NCI-H2196 (cell line): ENCODE measurements at regions not wholly inside any gene's neighbourhood (a gene's known extent, or its start where the extent isn't known, plus 50 kb on each side); places are given as distances from the start of the nearest gene placed in this dataset.
"Not testable (repeated sequence)": the region's sequence is repeated elsewhere in the genome, so short reads cannot be mapped to it uniquely, and the experiment has no call there.

Experiments
- DNase-seq: peaks from one replicate; lab custom pipeline; 2025; ENCODE audit not compliant: unreplicated experiment; lab: John Stamatoyannopoulos, UW

DNA sequence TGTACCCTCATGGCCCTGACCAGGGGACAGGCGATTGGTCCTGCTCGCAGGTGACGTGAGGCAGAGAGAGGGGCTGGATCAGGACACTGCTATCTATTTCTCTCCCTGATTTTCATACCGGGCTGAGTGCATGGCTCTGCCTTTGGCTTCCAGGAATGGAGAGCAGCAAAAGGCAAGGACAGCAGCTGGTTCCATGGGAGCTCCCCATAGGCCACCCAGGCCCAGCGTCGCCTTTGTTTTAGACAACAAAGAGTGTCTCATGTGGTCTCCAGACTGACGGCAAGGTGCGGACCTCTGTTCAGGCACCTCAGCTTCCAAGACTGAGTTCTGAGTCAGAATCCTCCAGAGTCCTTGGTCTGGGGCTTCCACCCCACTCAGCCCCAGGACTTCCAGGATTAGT lies 123.1 kb downstream of the VEGFA start:
- DNase-seq: no peak

DNA sequence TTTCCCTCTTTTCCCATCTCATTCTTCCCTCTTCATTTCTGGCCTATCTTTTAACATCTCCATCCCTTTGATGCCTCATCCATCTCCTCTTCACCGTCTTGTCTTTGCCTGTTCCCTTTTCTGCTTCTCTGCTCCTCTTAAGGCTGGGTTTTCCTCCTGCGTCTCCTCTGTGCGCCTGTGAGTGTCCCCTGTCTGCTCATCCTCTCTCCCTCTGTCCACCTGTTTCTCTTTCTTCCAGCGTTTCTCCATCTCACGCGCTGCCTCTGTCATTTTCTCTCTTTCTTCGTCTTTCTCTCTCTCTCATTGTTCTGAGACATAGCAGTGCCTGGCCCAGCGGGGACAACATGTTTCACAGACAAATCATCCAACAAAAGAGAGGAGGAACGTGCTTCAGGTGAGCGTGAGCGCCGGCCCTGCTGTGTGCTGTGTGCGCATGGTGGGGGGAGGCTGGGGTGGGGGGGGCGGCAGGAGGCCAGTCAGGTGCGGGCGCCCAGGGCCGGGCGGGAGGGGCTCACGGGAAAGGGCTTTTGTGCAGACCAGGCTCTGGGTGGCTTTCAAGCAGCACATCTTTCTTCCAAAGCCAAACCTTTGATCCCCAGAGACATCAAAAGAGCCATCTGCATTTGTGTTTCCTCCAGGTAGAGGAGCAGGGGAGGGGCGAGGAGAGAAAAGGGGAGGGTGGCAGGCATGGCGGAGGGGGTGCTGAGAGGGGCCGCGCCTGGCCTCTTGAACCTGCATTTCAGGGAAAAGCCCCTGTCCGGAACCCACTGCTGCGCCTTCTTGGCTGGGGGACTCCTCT lies 121.3 kb downstream of the VEGFA start:
- DNase-seq: no peak

DNA sequence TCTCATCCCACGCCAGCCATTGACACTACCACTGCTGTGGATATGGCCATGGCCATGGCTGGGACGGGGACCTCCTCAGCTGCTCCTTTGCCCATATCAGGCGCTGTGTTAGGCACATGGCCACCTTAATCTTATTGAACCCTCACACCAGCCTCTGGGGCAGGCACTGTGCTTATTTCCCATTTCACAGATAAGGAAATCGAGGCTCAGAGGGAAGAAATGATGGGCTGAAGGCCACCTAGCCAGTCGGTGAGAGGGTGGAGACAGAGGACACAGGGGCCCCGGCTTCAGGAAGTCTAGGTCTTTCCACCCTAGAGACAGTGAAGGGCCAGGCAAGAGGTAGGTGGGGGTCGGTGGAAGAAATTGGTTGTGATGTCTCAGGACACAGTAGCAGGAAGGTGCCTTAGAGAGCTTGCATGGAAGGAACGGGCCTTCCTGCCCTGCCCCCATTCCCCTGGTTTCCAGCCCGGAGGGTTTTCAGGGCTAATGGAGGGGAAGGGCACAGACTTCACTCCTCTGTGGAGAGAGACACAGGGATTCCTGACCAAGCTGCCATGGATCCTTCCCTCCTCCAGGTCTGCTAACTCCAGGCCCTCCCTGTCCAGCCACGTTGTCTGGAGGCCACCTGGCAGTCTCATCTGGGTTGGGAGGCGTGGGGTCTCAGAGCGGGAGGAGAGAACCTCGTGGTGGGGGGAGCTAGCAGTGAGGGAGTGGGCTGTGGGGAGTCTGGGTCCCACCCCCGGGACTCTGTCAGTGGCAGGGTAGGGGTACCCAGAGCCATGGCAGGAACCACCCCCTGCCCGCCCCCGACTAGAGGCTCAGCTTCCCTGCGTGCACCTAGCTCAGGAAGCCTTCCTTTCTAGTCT lies 120.4 kb downstream of the VEGFA start:
- DNase-seq: no peak

DNA sequence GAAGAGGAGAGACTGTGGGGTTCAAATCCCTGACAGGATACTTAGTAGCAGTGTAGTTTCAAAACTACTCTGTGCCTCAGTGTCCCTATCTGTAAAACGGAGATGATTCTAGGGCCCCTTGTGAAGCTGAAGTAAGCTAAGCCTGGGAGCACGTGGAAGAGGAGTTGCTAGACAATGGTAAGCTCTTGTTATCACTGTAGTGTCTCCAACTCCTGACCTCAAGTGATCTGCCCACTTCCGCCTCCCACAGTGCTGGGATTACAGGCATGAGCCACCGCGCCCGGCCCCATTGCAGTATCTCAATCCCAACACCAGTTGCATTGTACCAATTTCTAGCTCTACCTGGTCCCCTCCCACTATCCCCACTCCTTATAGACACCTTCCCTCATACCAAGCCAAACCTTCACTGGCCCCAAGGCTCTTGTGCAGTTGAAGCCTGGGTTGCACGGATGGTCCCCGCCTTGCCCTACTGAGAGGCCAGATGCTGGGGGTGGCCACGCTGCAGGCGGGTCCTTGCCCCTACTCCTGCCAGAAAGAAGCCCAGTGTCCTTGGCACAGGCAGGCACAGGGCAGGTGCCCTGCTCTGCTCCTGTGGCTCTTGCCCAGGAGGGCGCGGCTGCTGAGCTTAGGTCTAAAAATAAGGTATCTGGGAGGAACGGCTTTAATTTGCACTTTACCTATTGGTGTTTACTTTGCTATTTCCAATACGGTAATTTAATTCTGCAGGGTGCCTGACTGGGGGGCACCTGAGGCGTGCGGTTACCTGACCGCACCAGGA lies 118.1 kb downstream of the VEGFA start:
- no peak for DNase-seq

DNA sequence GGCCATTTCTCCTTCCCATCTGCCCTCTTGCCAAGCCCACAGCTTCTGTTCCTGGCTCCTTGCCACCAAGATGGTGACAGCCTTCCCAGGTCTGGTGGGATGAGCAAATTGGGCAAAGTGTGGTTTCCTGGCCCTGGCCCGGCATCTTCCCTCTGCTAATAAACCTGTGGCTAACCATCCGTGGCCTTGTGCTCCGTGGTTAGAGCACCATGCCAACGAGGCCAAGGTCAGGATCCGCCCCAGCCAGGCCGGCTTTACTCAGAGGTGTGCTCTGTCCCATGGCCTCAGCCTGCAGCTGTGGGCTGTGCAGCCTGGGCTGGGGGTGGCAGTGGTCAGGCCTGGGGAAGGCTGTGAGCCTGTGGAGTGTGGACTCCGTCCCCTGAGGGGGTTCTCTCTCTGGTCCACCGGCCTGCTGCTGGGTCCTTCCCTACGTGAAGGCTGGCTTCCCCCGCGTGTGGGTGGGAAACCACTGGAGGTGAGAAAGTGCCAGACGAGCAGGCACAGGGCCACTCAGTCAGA lies 117.4 kb downstream of the VEGFA start:
- DNase-seq: no peak

DNA sequence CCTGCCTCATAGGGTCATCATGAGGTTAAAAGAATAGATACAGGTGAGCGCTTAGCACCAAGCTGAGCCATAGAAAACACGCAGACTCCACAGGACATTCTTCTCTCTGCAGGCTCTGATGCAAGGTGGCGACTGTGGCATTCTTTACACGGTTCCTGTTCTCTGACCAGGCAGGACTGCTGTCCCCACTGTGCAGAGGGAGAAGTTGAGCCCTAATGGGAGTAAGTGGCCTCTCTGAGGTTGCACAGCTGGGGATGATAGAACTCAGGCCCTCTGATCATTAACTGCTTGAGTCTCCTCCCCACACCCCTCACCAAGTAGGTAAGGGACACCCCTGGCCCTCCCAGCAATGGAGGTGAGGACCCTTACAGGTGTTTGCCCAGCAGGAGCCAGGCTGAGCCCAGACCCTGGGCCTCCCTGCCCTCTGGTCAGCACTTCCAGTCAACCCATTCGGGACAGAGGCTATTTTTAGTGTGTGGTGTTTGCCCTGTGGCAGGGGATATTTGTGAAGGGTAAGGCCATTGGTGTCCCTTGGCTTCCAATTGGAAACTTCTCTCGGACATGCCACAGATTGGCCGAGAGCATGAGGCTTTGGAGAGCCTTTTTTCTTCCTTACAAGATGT lies 116.8 kb downstream of the VEGFA start:
- DNase-seq: no peak

DNA sequence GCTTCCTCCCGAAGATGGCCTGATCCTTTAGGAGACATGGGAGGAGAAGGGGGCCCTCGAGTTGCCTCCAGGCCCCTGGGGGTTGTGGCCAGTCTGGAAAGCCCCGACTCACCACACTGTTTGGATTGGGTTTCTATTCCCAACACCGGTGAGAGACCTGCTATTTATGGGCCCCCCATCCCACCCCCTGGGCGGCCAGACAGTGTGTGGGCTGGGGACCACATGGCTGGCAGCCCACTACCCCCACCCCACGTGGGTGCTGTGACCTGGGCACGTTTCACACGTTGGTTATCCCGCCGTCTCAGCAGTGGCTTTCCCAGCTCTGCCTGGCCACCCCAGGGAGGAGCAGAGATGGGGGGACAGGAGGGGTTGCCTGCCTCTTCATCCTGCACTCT lies 116.1 kb downstream of the VEGFA start:
- DNase-seq: no peak

DNA sequence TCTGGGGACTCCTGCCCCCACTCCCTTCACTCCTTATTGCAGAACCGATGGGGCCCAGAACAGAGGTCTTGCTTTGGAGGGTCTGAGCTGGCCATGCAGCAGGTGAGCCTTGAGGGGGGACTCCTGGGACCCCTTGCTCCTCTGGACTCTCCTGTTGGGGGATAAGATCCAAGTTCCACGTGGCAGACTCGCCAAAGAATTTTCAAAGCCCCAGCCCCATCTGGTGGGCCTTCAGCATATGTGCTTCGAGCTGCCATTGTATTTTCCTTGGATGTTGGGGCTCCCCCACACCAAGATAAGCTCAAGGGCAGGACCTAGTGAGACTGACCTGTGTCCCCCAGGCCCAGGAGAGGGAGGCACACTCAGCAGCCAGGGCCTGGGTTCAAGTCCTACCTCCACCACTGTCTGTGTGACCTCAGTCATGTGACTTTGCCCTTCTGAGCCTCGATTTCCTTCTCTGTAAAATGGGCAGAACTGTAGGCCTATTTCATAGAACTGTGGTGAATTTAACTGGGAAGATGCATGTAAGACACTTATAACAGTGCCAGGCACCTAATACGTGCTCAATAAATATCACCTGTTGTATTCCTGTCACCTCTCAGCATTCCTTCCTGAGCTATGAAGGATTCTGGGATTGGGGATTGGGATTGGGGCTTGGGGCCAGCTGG lies 115.5 kb downstream of the VEGFA start:
- no peak for DNase-seq

DNA sequence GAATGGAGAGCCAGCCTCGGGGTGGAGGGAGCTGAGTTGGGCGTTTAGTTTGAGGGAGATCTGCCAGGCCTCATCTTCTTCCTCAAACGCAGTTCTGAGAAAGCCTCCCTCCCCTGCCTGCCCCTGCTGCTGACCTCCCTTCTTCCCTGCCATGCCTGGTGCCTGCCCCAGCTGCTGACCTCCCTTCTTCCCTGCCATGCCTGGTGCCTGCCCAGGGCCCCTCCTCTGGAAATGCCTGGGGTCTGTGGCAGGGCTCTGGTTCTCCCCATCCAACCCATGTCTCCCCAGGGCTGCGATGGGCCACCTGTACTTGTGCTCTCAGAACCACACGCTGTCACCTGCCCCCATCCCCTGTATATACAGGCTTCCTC lies 114.6 kb downstream of the VEGFA start:
- no peak for DNase-seq

DNA sequence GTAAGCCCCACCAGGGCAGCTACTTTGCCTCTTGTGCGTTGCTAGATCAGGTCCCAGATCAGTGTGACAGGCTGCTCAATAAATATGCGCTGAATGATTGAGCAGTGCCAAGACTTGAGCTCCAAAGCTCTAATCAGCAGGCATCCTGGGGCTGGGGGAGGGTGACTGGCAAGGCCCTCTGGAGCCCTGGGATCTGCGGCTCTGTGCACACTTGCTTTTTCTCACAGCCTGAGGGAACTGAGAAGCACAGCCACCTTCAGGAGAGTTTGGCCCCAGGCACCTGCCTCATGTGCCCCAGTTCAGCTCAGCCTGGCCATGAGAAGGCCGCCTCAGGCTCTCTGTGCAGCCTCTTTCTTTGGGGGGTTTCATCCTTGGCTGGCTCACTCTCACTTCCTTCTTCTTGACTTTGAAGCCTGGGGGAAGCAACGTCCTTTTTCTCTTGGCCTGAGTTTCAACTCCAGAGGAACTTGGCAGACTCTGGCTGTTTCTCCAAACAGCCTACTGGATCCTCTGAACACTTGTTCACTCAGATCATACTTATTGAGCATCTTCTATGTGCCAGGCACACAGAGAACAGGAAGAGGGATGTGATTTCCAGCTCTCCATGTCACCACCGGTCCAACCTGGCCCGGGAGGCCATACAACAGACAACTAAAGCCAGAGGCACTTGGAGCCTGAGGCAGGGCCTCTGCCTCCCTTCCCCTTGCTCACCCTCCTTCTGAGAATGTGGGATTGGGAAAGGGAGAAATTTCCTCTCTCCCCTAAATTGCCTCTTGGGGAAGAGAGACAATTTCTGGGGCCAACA lies 114.0 kb downstream of the VEGFA start:
- DNase-seq: no peak

DNA sequence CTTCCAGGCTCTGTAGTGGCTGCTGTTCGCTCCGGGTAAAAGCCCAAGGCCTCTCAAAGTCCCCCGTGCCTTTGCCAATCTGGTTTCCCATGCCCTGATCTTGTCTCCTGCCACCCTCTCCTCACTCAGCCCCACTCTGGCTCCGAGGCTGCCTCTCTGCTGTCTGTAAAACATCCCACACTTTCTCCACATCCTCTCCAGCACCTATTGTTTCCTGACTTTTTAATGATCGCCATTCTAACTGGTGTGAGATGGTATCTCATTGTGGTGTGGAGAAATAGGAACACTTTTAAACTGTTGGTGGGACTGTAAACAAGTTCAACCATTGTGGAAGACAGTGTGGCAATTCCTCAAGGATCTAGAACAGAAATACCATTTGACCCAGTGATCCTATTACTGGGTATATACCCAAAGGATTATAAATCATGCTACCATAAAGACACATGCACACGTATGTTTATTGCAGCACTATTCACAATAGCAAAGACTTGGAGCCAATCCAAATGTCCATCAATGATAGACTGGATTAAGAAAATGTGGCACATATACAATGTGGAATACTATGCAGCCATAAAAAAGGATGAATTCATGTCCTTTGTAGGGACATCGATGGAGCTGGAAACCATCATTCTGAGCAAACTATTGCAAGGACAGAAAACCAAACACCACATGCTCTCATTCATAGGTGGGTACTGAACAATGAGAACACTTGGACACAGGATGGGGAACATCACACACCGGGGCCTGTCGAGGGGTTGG lies 112.9 kb downstream of the VEGFA start:
- DNase-seq: not testable (repeated sequence)

DNA sequence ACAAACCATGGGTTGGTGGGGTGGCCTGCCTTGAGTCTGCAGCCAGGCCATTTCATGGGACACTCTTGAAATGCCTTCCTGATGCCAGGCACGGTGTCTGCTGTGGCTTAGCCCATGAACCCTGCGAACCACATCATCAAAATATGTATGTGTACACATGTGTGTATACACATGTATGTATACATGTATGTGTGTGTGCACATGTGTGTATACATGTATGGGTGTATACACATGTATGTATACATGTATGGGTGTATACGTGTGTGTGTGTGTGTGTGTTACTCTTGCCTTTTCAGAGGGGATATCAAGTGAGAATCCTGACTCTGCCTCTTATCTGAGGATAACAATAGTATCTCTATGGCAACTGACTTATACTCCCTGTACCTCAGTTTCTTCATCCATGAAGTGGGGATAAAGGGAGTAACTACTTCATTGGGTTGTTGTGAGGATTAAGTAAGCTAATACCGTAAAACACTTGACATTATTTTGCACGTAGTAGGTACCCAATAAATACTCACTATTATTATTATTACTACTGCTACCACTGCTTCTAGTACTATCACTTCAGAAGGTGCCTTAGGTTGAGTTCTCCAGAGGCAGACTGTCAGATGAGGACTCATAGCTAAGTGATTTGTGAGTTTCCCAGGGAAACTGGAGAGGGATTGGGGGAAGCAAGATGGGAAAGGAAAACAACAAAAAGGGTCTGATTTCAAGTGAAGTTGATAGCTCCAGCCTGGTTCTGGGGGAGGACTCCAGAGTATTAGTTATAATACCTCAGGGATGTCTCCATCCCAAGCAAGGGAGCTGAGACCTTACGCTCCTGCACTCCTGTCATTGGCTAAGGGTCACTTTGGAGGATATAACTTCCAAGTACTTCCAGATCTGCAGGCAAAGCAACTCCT lies 110.5 kb downstream of the VEGFA start:
- DNase-seq: no peak

DNA sequence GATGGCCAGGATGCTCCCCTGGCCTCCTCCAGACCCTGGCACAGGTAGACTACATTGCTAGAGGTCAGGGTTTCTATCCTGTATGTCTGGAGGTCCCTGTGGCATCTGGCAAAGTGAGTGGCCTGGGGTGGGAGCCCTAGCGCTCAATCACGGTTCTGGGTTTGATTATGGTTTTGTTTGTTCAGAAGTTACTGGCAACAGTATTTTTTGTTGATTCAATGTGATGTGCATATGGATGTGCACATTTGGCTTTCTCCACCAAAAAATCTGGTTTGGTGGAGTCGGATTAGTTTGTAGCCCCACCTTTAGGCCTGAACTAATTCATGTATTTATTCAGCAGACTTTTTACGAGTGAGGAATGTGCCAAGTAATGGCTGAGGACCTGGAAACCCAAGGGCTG lies 109.7 kb downstream of the VEGFA start:
- no peak for DNase-seq

DNA sequence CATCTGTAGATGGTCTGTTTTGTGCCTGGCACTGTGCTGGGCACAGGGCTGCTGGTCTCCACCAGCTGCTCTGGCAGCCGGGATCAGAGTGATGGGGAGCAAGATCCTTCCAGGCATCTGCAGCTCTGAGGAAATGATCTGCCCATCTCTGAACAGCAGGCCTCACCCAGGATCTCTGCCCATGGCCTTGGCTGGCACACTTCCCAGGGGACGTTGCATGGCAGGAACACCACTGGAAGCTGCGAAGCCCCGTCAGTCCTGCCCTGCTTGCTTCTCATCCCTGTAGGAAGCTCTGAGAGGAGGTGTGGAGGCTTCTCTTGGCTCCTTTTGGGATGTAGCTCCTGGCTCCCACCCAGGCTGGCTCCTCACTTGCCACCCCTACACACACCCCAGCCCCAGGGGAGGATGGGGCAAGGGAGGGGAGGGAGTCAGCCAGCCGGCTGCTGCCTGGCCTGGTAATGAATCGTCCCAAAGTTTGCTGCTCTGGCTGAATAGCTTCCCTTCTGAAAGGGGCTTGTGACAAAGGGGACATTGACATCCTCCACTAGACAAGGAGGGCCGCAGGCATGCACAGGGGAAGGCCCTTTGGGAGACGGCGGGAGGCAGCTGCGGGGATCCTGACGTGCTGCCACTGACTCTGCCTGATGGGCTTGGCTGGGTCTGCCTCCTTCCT lies 108.9 kb downstream of the VEGFA start:
- DNase-seq: peak; percentile 56

DNA sequence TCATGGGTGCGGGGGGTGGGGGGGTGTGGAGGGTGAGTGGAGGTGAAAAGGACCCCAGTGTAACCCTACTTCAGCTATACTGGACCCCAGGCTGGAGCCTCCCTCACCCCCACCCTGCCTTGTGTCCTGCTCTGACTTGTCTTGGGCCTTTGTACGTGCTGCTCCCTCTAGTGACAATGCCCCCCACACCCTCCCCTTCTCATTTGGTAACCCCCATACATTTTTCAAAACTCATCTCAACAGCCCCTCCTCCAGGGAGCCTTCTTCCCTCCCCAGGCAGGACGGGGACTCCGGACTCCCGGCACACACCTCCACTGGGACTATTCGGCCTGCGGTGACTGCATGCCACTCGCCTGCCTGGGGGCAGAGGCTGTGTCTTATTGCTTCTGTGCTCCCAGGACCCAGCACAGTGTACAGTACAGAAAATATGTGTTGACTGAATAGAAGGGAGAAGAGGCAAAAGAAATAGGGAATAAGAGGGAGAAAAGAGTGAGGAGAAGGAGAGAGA lies 108.2 kb downstream of the VEGFA start:
- no peak for DNase-seq

DNA sequence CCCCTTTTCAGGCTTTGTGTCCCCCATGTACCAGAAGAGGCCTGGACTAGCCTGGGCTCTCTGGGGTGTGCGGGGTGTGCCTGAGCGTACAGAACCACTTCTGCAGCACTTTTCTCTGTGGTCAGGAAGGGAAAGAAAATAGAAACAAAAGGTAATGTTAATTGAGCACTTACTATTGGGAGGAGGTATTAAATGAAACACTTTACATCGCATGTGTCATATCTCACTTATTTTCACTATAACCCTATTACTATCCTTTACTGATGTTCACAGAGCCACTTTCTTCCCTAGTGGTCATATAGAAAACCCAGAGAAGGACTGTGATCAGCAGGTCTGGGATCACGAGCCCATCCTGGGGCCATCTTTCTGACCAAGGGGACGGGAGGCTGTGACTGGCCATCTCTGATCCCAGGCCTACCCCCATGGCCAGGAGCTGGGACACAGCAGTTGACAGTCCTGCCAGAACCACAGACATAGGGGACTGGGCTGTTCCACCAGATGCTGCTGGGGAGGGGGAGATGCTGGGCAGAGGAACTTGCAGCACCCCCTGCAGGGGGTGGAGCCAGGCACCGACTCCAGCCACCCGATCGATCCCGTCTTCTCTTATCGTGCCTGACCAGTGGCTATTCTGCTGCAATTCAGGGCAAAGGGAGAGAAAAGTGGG lies 107.6 kb downstream of the VEGFA start:
- DNase-seq: no peak

DNA sequence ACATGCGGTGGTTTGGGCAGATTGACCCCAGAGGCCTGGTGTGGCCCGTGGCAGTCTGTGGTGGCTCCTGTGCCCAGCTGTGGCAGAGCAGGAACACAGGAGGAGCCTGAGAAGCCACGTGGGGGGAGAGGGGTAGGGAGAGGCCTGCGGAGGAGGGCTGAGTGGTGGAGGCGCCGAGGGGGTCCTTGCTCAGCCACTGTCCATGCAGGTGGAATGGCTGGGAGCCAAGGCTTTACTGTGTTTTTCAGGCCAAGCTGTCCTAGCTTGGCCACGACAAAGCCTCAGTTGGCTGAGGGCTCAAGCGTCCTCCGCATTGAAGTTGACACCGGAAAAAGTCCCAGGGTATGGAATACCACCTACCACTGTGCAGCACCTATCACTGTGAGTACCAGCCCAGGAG lies 107.0 kb downstream of the VEGFA start:
- DNase-seq: no peak
